Endothelial cell of umbilical vein (primary cell): ENCODE measurements at regions not wholly inside any gene's neighbourhood (a gene's known extent, or its start where the extent isn't known, plus 50 kb on each side); places are given as distances from the start of the nearest gene placed in this dataset.

Experiments used
- CTCF ChIP-seq, 2 donors: IDR thresholded peaks; 1 replicate in 1 of 2; 2 replicates in 1 of 2; pipeline ENCODE4 v1.5.1; 2011; ENCODE audit warnings: low read length in 2 of 2, mild to moderate bottlenecking in 2 of 2, moderate library complexity in 2 of 2, control low read depth in 1 of 2, inconsistent platforms in 1 of 2, low read depth in 1 of 2; ENCODE audit not compliant: insufficient read depth in 1 of 2; ENCODE audit errors: extremely low read depth in 1 of 2
- EZH2 ChIP-seq: IDR thresholded peaks from 2 replicates; pipeline ENCODE4 v1.6.1; 2012; ENCODE audit warnings: borderline replicate concordance, low read depth, mild to moderate bottlenecking, moderate library complexity, low read length, inconsistent platforms; ENCODE audit not compliant: severe bottlenecking
- FOS ChIP-seq: IDR thresholded peaks from 2 replicates; pipeline ENCODE4 v1.6.1; 2011; ENCODE audit warnings: mild to moderate bottlenecking, low read length, moderate library complexity, borderline replicate concordance; ENCODE audit not compliant: insufficient read depth
- JUN ChIP-seq: IDR thresholded peaks from 2 replicates; pipeline ENCODE4 v1.6.1; 2011; ENCODE audit warnings: borderline replicate concordance, low read depth; ENCODE audit not compliant: insufficient read length, insufficient read depth
- POLR2A ChIP-seq: IDR thresholded peaks from 2 replicates; pipeline ENCODE4 v1.6.1; 2012; ENCODE audit warnings: low read depth, mild to moderate bottlenecking, control low read depth, low read length
- POLR2AphosphoS5 ChIP-seq: IDR thresholded peaks from 2 replicates; pipeline ENCODE4 v1.6.1; 2012; ENCODE audit warnings: low read depth, mild to moderate bottlenecking, control low read depth, low read length, moderate library complexity; ENCODE audit not compliant: insufficient read depth

- TF ChIP-seq CTCF (IDR thresholded peaks at IDR 0.05; ENCODE audit: extremely low read depth in 1 of 2, insufficient read depth in 1 of 2, low read depth in 1 of 2, low read length in 2 of 2) (no peak), EZH2 (no peak), POLR2A (no peak), JUN (no peak), FOS (no peak), POLR2AphosphoS5 (no peak)
Observed at GRCh38 chr3:113084777-113085176, 94.0 kb downstream of the GTPBP8 start.
